ENCODE measurements at regions not wholly inside any gene's neighbourhood (a gene's known extent, or its start where the extent isn't known, plus 50 kb on each side); places are given as distances from the start of the nearest gene placed in this dataset.

DNA sequence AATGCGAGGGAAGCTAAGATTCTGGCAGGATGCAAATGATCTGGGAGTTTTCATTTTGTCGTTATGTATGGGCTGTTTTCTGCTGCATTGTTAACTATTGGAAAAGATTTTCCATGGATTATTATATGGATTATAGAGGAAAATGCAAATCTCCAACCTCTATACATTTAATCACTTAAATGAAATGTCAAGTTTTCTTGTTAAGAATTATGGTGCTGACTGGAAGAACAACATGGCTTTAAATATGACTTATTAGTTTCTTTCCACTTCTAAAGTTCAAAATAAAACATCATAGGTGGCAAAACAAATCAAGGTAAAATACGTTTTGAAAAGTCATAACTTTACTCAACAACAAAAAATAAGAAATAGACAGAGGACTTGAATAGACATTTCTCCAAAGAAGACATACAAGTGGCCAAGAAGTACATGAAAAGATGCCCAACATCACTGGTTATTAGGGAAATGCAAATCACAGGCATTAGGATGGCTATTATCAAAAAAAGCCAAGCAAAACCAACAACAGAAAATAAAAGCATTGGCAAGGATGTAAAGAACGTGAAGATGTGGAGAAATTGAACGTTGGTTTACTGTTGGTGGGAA, 56.2 kb upstream of the CLDN5 start:
- TF ChIP-seq NFRKB (IDR thresholded peaks at IDR 0.05) (no peak), ARNT (IDR thresholded peaks at IDR 0.05) (no peak)
- TF ChIP-seq, protein P1, sequence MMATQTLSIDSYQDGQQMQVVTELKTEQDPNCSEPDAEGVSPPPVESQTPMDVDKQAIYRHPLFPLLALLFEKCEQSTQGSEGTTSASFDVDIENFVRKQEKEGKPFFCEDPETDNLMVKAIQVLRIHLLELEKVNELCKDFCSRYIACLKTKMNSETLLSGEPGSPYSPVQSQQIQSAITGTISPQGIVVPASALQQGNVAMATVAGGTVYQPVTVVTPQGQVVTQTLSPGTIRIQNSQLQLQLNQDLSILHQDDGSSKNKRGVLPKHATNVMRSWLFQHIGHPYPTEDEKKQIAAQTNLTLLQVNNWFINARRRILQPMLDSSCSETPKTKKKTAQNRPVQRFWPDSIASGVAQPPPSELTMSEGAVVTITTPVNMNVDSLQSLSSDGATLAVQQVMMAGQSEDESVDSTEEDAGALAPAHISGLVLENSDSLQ (IDR thresholded peaks at IDR 0.05) = no peak

All from HEK293T (cell line).